Fibroblast of skin of left quadriceps (primary cell): ENCODE measurements at regions not wholly inside any gene's neighbourhood (a gene's known extent, or its start where the extent isn't known, plus 50 kb on each side); places are given as distances from the start of the nearest gene placed in this dataset.
A peak's percentile ranks its signal among the peaks of the same experiment; 100 is the strongest.
"Not testable (repeated sequence)": the region's sequence is repeated elsewhere in the genome, so short reads cannot be mapped to it uniquely, and the experiment has no call there.

Experiments
- DNase-seq, 2 experiments: peaks; one replicate each; pipeline ENCODE4 v3.0.0-alpha.2; 2013; ENCODE audit warnings: low read depth in 2 of 2

GRCh38 chr5:94025788-94026473, 284.5 kb upstream of the POU5F2 start:
- DNase-seq = no peak

DNA sequence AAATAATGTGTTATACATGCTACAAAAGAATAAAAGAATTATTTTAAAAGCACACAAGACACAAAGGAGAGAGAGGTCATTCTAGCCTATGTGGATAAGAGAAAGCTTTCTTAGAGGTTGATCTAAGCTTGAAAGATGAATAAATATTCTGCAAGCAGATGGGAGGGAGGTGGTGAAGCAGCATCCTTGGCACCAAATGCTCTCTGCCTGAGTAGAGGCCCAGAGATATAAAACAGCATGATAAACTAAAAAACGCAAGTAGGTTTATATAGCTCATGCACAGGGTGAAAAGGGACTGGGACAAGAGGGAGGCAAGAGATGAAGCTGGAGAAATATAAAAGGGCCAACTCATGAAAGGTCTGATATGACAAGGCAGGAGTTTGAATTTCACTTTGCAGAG, 283.2 kb upstream of the POU5F2 start:
- DNase-seq = no peak

GRCh38 chr5:94024101-94024500, 282.7 kb upstream of the POU5F2 start:
- DNase-seq = no peak

- peak; percentile 3 to 12 for DNase-seq
Observed at GRCh38 chr5:94021246-94021645, 279.8 kb upstream of the POU5F2 start.

- DNase-seq = no peak
Observed at GRCh38 chr5:94017579-94017978, 276.2 kb upstream of the POU5F2 start.

GRCh38 chr5:94010814-94011213, 269.4 kb upstream of the POU5F2 start:
- no peak for DNase-seq

- no peak for DNase-seq
Observed at GRCh38 chr5:94009161-94009560, 267.8 kb upstream of the POU5F2 start.

DNA sequence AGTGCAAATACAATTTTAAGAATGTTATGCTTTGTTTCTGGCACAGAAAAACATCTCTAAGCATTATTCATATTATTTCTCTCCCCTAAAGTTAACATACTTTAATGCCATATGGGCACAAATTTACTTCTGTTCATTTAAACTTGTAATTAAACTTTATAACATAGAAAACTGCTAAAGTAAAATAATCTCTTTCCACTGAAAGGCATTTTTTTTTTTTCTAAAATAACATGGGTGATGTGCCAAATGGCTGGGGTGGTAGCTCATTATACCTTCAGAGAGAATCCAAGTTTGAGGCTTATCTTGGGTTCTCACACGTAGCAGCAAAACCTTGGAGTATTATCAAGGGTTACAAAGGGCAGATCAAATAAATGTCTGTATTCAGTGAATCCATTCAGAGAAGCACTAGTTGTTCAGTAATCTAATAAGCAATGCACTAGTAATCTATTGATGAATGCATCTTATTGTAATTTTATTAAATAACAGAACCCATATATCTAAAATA, 257.6 kb upstream of the POU5F2 start:
- no peak for DNase-seq

GRCh38 chr5:93997562-93997961, 256.2 kb upstream of the POU5F2 start:
- DNase-seq = no peak

DNA sequence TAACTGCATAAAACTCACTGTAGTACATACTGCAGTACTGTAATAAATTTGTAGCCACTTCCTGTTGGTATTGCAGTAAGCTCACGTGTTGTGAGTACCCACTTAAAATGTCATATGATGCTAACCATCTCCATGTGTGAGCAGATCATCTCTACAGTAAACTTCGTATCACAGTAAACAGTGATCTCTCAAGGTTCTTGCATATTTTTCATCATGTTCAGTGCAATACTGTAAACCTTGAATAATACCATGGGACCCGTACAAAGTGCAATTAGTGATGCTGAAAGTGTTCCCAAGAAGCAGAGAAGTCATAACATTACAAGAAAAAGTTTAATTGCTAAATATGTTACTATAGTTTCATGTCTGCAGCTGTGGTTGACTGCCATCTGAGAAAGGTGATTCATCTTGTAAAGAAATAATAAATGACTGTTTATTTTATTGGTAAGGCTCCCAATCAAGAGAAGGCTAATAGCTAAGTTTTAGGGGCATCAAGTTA, 253.8 kb upstream of the POU5F2 start:
- peak; percentile 30 to 37 for DNase-seq

- no peak for DNase-seq
Observed at GRCh38 chr5:93993161-93993560, 251.8 kb upstream of the POU5F2 start.

DNA sequence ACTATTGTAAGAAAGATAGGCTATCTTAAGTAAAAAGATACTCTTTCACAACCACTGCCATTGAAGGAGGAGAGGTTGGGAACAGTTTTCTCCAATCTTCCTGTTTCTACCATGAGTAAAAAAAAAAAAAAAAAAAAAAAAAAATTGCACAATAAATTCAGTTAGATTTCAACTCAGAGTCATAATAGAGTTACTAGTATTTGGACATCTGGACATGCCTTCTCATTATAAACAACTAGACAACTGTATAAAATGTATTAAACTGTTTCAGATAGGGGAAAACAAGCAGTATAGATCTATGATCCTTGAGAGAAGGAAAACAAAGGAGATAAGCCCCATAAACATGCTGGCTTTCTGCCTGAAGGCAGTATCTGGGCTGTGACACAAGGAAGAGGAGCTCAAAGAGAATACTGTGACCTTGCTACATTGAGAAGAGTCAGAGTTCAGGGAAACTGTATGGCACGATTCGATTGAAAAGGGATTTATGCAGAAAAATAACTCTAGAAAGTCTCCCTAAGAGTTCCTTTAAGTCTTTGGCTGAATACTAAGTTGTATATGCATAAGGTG, 249.2 kb upstream of the POU5F2 start:
- DNase-seq = no peak

DNA sequence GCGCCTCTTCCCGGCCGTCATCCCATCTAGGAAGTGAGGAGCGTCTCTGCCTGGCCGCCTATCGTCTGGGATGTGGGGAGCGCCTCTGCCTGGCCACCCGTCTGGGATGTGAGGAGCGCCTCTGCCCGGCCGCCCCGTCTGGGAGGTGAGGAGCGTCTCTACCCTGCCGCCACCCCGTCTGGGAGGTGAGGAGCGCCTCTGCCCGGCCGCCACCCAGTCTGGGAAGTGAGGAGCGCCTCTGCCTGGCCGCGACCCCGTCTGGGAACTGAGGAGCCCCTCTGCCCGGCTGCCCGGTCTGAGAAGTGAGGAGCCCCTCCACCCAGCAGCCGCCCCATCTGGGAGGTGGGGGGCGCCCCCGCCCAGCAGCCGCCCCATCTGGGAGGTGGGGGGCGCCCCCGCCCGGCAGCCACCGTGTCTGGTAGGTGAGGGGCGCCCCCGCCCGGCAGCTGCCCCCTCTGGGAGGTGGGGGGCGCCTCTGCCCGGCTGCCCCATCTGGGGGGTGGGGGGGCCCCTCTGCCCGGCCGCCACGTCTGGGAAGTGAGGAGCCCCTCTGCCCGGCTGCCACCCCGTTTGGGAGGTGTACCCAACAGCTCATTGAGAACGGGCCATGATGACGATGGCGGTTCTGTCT, 244.7 kb upstream of the POU5F2 start:
- not testable (repeated sequence) for DNase-seq

GRCh38 chr5:93978222-93978621, 236.8 kb upstream of the POU5F2 start:
- DNase-seq = no peak

- no peak for DNase-seq
Observed at GRCh38 chr5:93967923-93968322, 226.5 kb upstream of the POU5F2 start.

GRCh38 chr5:93964421-93964820, 223.0 kb upstream of the POU5F2 start:
- DNase-seq = no peak

- DNase-seq = no peak
Observed at GRCh38 chr5:93960042-93960441, 218.6 kb upstream of the POU5F2 start.

GRCh38 chr5:93956006-93956405, 214.6 kb upstream of the POU5F2 start:
- DNase-seq = no peak

- no peak for DNase-seq
Observed at GRCh38 chr5:93954421-93955069, 213.1 kb upstream of the POU5F2 start.

DNA sequence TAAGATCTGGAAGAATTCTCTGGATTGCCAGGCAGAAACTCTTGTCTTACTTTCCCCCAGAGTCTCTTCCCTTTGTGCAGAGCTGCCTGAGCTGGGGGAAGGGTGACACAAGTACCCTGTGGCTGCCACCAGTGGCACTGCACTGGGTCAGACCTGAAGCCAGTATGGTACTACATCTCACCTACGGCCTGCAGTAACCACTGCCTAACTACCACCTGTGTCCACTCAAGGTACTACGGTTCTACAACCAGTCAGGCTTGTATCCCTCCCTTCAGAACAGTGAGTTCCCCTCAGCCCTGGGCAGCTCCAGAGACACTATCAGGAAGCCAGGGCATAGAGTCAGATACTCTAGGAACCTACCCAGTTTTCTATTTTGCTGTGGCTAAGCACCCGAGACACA, 212.0 kb upstream of the POU5F2 start:
- DNase-seq = no peak

- no peak for DNase-seq
Observed at GRCh38 chr5:93941897-93942296, 200.5 kb upstream of the POU5F2 start.

DNA sequence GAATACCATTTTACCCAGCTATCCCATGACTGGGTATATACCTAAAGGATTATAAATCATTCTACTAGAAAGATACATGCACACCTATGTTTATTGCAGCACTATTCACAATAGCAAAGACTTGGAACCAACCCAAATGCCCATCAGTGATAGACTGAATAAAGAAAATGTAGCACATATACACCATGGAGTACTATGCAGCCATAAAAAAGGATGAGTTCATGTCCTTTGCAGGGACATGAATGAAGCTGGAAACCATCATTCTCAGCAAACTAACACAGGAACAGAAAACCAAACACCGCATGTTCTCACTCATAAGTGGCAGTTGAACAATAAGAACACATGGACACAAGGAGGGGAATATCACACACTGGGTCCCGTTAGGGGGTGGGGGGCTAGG, 191.9 kb upstream of the POU5F2 start:
- DNase-seq = not testable (repeated sequence)
